ENCODE measurements at regions not wholly inside any gene's neighbourhood (a gene's known extent, or its start where the extent isn't known, plus 50 kb on each side); places are given as distances from the start of the nearest gene placed in this dataset.

DNA sequence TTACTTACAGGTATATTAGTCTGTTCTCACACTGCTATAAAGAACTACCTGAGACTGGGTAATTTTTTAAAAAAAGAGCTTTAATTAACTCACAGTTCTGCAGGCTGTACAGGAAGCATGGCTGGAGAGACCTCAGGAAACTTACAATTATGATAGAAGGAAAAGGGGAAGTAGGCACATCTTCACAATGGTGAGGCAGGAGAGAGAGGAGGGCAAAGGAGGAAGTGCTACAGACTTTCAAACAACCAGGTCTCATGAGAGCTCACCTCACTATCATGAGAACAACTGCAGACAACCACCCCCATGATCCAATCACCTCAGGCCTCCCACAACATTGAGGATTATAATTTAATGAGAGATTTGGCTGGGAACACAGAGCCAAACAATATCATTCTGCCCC lies 511.7 kb downstream of the SLITRK6 start (continued):
- TF ChIP-seq, protein P1, sequence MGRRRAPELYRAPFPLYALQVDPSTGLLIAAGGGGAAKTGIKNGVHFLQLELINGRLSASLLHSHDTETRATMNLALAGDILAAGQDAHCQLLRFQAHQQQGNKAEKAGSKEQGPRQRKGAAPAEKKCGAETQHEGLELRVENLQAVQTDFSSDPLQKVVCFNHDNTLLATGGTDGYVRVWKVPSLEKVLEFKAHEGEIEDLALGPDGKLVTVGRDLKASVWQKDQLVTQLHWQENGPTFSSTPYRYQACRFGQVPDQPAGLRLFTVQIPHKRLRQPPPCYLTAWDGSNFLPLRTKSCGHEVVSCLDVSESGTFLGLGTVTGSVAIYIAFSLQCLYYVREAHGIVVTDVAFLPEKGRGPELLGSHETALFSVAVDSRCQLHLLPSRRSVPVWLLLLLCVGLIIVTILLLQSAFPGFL (CRISPR knock-in tag; IDR thresholded peaks at IDR 0.05; ENCODE audit: borderline replicate concordance): no peak
- TF ChIP-seq, protein P2, sequence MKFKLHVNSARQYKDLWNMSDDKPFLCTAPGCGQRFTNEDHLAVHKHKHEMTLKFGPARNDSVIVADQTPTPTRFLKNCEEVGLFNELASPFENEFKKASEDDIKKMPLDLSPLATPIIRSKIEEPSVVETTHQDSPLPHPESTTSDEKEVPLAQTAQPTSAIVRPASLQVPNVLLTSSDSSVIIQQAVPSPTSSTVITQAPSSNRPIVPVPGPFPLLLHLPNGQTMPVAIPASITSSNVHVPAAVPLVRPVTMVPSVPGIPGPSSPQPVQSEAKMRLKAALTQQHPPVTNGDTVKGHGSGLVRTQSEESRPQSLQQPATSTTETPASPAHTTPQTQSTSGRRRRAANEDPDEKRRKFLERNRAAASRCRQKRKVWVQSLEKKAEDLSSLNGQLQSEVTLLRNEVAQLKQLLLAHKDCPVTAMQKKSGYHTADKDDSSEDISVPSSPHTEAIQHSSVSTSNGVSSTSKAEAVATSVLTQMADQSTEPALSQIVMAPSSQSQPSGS (CRISPR knock-in tag; IDR thresholded peaks at IDR 0.05; ENCODE audit: borderline replicate concordance, low read depth): no peak
- TF ChIP-seq, protein P3, sequence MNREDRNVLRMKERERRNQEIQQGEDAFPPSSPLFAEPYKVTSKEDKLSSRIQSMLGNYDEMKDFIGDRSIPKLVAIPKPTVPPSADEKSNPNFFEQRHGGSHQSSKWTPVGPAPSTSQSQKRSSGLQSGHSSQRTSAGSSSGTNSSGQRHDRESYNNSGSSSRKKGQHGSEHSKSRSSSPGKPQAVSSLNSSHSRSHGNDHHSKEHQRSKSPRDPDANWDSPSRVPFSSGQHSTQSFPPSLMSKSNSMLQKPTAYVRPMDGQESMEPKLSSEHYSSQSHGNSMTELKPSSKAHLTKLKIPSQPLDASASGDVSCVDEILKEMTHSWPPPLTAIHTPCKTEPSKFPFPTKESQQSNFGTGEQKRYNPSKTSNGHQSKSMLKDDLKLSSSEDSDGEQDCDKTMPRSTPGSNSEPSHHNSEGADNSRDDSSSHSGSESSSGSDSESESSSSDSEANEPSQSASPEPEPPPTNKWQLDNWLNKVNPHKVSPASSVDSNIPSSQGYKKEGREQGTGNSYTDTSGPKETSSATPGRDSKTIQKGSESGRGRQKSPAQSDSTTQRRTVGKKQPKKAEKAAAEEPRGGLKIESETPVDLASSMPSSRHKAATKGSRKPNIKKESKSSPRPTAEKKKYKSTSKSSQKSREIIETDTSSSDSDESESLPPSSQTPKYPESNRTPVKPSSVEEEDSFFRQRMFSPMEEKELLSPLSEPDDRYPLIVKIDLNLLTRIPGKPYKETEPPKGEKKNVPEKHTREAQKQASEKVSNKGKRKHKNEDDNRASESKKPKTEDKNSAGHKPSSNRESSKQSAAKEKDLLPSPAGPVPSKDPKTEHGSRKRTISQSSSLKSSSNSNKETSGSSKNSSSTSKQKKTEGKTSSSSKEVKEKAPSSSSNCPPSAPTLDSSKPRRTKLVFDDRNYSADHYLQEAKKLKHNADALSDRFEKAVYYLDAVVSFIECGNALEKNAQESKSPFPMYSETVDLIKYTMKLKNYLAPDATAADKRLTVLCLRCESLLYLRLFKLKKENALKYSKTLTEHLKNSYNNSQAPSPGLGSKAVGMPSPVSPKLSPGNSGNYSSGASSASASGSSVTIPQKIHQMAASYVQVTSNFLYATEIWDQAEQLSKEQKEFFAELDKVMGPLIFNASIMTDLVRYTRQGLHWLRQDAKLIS (CRISPR knock-in tag; IDR thresholded peaks at IDR 0.05; ENCODE audit: borderline replicate concordance): no peak
- TF ChIP-seq MYBL2 (CRISPR knock-in tag; IDR thresholded peaks at IDR 0.05): no peak

DNA sequence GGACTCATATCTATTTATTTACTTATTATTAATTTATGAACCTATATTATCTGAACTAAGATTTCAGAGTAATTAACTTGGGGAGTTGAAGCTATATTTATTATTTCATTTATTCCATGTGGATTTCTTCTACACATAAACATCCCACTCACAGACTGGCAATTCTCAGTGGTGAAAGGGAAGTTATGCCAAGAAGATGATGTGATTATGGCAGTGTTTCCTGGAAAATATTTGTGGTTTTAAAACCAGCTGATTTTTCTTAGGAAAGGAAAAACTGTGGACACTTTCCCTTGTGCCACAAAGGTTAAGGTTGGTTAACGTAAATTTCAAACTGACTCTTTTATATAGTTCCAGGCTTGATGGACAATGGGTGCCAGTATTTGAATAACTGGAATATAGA lies 513.1 kb downstream of the SLITRK6 start:
- no peaks in the 10 kb centered on the region for H3K36me3 Mint-ChIP-seq
- no peaks in the 10 kb centered on the region for H3K27me3 Mint-ChIP-seq (ENCODE audit: low read depth)
- peaks cover 21% of the 10 kb centered on the region for H3K4me1 Mint-ChIP-seq
- H3K9me3 Mint-ChIP-seq: no peaks in the 10 kb centered on the region
- no peak overlapping the region for H3K27ac Mint-ChIP-seq
- DNase-seq (ENCODE audit: low spot score) (no peak), ATAC-seq (no peak)
- ChIA-PET CTCF (no interaction called here), POLR2A (no interaction called here)
- H3K4me3 Mint-ChIP-seq: no peak overlapping the region
- TF ChIP-seq ZNF396 (CRISPR knock-in tag; IDR thresholded peaks at IDR 0.05; ENCODE audit: borderline replicate concordance) (no peak), NFYB (CRISPR knock-in tag; conservative IDR thresholded peaks at IDR 0.05; ENCODE audit: low read depth) (no peak), EMX1 (CRISPR knock-in tag; IDR thresholded peaks at IDR 0.05) (no peak), FOXK1 (CRISPR knock-in tag; IDR thresholded peaks at IDR 0.05) (no peak), RORB (CRISPR knock-in tag; IDR thresholded peaks at IDR 0.05) (no peak), ZNF263 (CRISPR knock-in tag; IDR thresholded peaks at IDR 0.05; ENCODE audit: low read depth) (no peak), TEAD1 (CRISPR knock-in tag; IDR thresholded peaks at IDR 0.05) (no peak)
- TF ChIP-seq, protein P3 (CRISPR knock-in tag; IDR thresholded peaks at IDR 0.05; ENCODE audit: borderline replicate concordance): no peak
- TF ChIP-seq, protein P4, sequence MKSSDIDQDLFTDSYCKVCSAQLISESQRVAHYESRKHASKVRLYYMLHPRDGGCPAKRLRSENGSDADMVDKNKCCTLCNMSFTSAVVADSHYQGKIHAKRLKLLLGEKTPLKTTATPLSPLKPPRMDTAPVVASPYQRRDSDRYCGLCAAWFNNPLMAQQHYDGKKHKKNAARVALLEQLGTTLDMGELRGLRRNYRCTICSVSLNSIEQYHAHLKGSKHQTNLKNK (CRISPR knock-in tag; IDR thresholded peaks at IDR 0.05): no peak
- TF ChIP-seq, protein P5, sequence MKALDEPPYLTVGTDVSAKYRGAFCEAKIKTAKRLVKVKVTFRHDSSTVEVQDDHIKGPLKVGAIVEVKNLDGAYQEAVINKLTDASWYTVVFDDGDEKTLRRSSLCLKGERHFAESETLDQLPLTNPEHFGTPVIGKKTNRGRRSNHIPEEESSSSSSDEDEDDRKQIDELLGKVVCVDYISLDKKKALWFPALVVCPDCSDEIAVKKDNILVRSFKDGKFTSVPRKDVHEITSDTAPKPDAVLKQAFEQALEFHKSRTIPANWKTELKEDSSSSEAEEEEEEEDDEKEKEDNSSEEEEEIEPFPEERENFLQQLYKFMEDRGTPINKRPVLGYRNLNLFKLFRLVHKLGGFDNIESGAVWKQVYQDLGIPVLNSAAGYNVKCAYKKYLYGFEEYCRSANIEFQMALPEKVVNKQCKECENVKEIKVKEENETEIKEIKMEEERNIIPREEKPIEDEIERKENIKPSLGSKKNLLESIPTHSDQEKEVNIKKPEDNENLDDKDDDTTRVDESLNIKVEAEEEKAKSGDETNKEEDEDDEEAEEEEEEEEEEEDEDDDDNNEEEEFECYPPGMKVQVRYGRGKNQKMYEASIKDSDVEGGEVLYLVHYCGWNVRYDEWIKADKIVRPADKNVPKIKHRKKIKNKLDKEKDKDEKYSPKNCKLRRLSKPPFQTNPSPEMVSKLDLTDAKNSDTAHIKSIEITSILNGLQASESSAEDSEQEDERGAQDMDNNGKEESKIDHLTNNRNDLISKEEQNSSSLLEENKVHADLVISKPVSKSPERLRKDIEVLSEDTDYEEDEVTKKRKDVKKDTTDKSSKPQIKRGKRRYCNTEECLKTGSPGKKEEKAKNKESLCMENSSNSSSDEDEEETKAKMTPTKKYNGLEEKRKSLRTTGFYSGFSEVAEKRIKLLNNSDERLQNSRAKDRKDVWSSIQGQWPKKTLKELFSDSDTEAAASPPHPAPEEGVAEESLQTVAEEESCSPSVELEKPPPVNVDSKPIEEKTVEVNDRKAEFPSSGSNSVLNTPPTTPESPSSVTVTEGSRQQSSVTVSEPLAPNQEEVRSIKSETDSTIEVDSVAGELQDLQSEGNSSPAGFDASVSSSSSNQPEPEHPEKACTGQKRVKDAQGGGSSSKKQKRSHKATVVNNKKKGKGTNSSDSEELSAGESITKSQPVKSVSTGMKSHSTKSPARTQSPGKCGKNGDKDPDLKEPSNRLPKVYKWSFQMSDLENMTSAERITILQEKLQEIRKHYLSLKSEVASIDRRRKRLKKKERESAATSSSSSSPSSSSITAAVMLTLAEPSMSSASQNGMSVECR (CRISPR knock-in tag; IDR thresholded peaks at IDR 0.05; ENCODE audit: borderline replicate concordance): no peak
- TF ChIP-seq, protein P6, sequence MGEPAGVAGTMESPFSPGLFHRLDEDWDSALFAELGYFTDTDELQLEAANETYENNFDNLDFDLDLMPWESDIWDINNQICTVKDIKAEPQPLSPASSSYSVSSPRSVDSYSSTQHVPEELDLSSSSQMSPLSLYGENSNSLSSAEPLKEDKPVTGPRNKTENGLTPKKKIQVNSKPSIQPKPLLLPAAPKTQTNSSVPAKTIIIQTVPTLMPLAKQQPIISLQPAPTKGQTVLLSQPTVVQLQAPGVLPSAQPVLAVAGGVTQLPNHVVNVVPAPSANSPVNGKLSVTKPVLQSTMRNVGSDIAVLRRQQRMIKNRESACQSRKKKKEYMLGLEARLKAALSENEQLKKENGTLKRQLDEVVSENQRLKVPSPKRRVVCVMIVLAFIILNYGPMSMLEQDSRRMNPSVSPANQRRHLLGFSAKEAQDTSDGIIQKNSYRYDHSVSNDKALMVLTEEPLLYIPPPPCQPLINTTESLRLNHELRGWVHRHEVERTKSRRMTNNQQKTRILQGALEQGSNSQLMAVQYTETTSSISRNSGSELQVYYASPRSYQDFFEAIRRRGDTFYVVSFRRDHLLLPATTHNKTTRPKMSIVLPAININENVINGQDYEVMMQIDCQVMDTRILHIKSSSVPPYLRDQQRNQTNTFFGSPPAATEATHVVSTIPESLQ (CRISPR knock-in tag; IDR thresholded peaks at IDR 0.05): no peak
- TF ChIP-seq, protein P1 (CRISPR knock-in tag; IDR thresholded peaks at IDR 0.05; ENCODE audit: borderline replicate concordance): no peak
